Uterus (tissue), 3 donors: ENCODE measurements at regions not wholly inside any gene's neighbourhood (a gene's known extent, or its start where the extent isn't known, plus 50 kb on each side); places are given as distances from the start of the nearest gene placed in this dataset.

Source experiments
- DNase-seq, 2 donors: peaks; one replicate each; pipeline ENCODE4 v3.0.0-alpha.2; 2019 to 2020
- H3K27ac ChIP-seq, 2 donors: fragments of 200-600 bp; sonication (generic); 1 replicate in 1 of 2; 2 replicates in 1 of 2; pipeline ENCODE4 v1.5.1; 2016 to 2018
- H3K27me3 ChIP-seq, 2 donors: fragments of 200-600 bp; sonication (generic); one replicate each; pipeline ENCODE4 v1.5.1; 2018 to 2019; ENCODE audit warnings: control low read depth in 1 of 2
- H3K36me3 ChIP-seq, 2 donors: fragments of 200-600 bp; sonication (generic); one replicate each; pipeline ENCODE4 v1.5.1; 2019; ENCODE audit warnings: control low read depth in 1 of 2
- H3K4me1 ChIP-seq, 2 donors: fragments of 200-600 bp; sonication (generic); one replicate each; pipeline ENCODE4 v1.5.1; 2018 to 2019; ENCODE audit warnings: control low read depth in 1 of 2
- H3K4me3 ChIP-seq, 2 donors: fragments of 200-600 bp; sonication (generic); 1 replicate in 1 of 2; 2 replicates in 1 of 2; pipeline ENCODE4 v1.5.1; 2018 to 2019; ENCODE audit warnings: mild to moderate bottlenecking in 1 of 2
- H3K9me3 ChIP-seq, 2 donors: fragments of 200-600 bp; sonication (generic); one replicate each; pipeline ENCODE4 v1.5.1; 2019; ENCODE audit warnings: control low read depth in 1 of 2
- CTCF ChIP-seq, 4 experiments: fragments of 200-600 bp in 2 of 4; fragments of 450-650 bp in 2 of 4; sonication (generic) in 2 of 4; IDR thresholded peaks; one replicate each; pipeline ENCODE4 v1.5.1; 2016 to 2019; ENCODE audit warnings: antibody characterized with exemption in 4 of 4, mild to moderate bottlenecking in 2 of 4, moderate library complexity in 1 of 4
- POLR2A ChIP-seq, 2 donors: fragments of 450-650 bp; IDR thresholded peaks; one replicate each; pipeline ENCODE4 v1.6.1; 2016; ENCODE audit warnings: antibody characterized with exemption in 2 of 2, mild to moderate bottlenecking in 1 of 2, moderate library complexity in 1 of 2
- intact Hi-C: fragments of 100-400 bp; cut with DNase I; formaldehyde crosslinking; loops from one replicate; pipeline ENCODE4 v1.15.1; 2023; ENCODE audit warnings: low total_unique reads
- donor health status: DM: yes; HTN: yes; CAD: no.

DNA sequence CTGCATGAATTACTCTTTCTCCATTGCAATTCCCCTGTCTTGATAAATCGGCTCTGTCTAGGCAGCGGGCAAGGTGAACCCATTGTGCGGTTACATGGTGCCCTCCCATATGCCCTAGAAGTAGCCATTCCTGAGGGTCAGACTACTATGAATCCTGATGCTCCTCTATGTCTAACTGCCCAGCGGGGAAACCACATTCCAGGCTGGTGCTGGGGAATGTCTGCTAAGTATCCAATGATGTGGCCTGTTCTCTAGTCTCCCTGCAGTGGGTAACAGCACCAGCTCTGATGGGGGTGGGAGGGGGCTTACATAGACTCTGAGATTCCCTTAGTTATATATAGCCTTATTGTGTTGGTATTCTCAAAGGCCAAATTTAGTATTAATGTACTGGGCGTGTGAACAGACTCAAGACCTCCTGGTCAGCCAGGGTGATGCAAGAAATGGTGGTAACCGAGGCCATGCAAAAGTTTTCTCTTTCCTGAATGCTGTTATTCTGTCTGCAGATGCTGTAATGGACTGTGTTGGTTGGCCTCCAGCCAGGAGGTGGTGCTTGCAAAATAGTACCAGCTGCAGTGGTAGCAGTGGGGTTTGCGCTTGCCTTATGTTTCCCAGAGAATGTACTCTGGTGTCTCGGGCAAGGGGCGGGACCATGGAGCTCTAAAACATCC, 564.8 kb upstream of the SLITRK1 start:
- H3K4me3 ChIP-seq, result no peak overlapping the region
- H3K4me1 ChIP-seq, result no peaks in the 10 kb centered on the region
- H3K9me3 ChIP-seq, result no peaks in the 10 kb centered on the region
- no peak for DNase-seq
- no peaks in the 10 kb centered on the region for H3K27me3 ChIP-seq
- no peaks in the 10 kb centered on the region for H3K36me3 ChIP-seq
- intact Hi-C loops, result no loop called here
- no peak overlapping the region for H3K27ac ChIP-seq
- TF ChIP-seq CTCF (IDR thresholded peaks at IDR 0.05), result no peak
- no peak for TF ChIP-seq POLR2A (IDR thresholded peaks at IDR 0.05)

DNA sequence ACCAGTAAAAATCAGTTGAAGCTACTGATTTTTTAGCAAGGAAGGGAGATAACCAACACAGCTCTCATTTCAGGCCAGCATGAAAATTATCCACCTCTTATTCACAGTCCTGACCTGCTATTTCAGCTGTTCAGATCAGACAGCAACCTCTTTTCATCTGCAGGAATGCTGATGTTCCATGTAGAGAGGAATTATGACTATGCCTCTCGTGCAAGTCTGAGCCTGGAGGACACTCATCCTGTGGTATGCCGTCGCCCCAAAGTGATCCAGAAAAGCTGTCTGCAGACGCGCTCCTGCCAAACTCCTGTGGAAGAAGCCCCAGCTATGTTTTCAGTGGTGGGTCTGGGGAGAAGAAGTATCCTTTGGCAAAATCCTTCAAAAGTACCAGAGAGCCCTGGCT, 563.5 kb upstream of the SLITRK1 start:
- intact Hi-C loops, result no loop called here

GRCh38 chr13:84443463-84443862, 561.2 kb upstream of the SLITRK1 start:
- DNase-seq, result no peak
- Histone ChIP-seq H3K27me3 (no peaks in the 10 kb centered on the region), H3K4me3 (no peak overlapping the region), H3K27ac (no peak overlapping the region), H3K9me3 (no peaks in the 10 kb centered on the region), H3K4me1 (no peaks in the 10 kb centered on the region), H3K36me3 (no peaks in the 10 kb centered on the region)
- TF ChIP-seq POLR2A (IDR thresholded peaks at IDR 0.05), result no peak
- no peak for TF ChIP-seq CTCF (IDR thresholded peaks at IDR 0.05)
- intact Hi-C loops, result no loop called here

More for the DNA sequence above, 563.5 kb upstream of the SLITRK1 start:
- TF ChIP-seq POLR2A (IDR thresholded peaks at IDR 0.05) (no peak), CTCF (IDR thresholded peaks at IDR 0.05) (no peak)
- Histone ChIP-seq H3K27me3 (no peaks in the 10 kb centered on the region), H3K4me1 (no peaks in the 10 kb centered on the region), H3K9me3 (no peaks in the 10 kb centered on the region), H3K27ac (no peak overlapping the region), H3K4me3 (no peak overlapping the region), H3K36me3 (no peaks in the 10 kb centered on the region)
- no peak for DNase-seq

DNA sequence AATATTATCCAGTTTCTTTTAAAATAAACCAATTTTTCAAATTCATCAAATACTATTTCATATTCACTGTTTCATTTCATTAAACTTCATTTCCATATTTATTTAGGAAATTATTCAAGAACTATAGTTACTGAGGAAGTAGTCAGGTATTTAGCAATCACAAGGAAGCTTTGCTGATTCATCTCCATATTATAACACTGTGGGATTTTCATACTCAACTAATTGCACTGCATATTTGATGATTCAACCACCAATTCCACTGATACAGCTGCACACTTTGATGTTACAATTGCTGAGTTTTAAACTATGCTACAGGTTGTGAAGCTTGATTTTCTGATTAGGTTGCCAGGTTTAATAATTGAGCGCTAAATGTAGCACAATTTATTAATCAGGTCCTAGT, 556.8 kb upstream of the SLITRK1 start:
- Histone ChIP-seq H3K27me3 (no peaks in the 10 kb centered on the region), H3K27ac (no peak overlapping the region), H3K4me1 (no peaks in the 10 kb centered on the region), H3K4me3 (no peak overlapping the region), H3K36me3 (no peaks in the 10 kb centered on the region), H3K9me3 (no peaks in the 10 kb centered on the region)
- no peak for DNase-seq
- intact Hi-C loops, result no loop called here
- TF ChIP-seq CTCF (IDR thresholded peaks at IDR 0.05) (no peak), POLR2A (IDR thresholded peaks at IDR 0.05) (no peak)

- Histone ChIP-seq H3K4me1 (no peaks in the 10 kb centered on the region), H3K36me3 (no peaks in the 10 kb centered on the region), H3K4me3 (no peak overlapping the region), H3K27ac (no peak overlapping the region), H3K27me3 (no peaks in the 10 kb centered on the region), H3K9me3 (no peaks in the 10 kb centered on the region)
- TF ChIP-seq POLR2A (IDR thresholded peaks at IDR 0.05) (no peak), CTCF (IDR thresholded peaks at IDR 0.05) (no peak)
- DNase-seq, result no peak
- intact Hi-C loops, result no loop called here
These were observed 550.8 kb upstream of the SLITRK1 start for GRCh38 chr13:84433024-84433423.
